Head of caudate nucleus (tissue), 42 donors: ENCODE measurements at regions not wholly inside any gene's neighbourhood (a gene's known extent, or its start where the extent isn't known, plus 50 kb on each side); places are given as distances from the start of the nearest gene placed in this dataset.

Experiments used
- DNase-seq, 42 donors: peaks; one replicate each; pipeline versions ENCODE4 v3.0.0 to v3.0.0-alpha.2; 2020 to 2021; ENCODE audit warnings: mixed read lengths in 7 of 42
- intact Hi-C: fragments of 100-400 bp; cut with DNase I; formaldehyde crosslinking; loops from one replicate; pipeline ENCODE4 v1.15.0; 2022

- no peak for DNase-seq
- intact Hi-C loops = no loop called here
Observed at GRCh38 chr18:60996326-60996725, 336.9 kb upstream of the CDH20 start.

GRCh38 chr18:60996822-60997221 lies 336.4 kb upstream of the CDH20 start:
- intact Hi-C loops = no loop called here
- DNase-seq = no peak

GRCh38 chr18:61001138-61001537 lies 332.1 kb upstream of the CDH20 start:
- no peak for DNase-seq
- intact Hi-C loops = no loop called here

GRCh38 chr18:61006687-61007224 lies 326.5 kb upstream of the CDH20 start:
- intact Hi-C loops = no loop called here

GRCh38 chr18:61019338-61020301 lies 313.6 kb upstream of the CDH20 start:
- no peak for DNase-seq
- intact Hi-C loops = no loop called here

More at GRCh38 chr18:61006687-61007224, 326.5 kb upstream of the CDH20 start:
- DNase-seq = no peak

- intact Hi-C loops = no loop called here
- no peak for DNase-seq
Observed at GRCh38 chr18:61025596-61025995, 307.6 kb upstream of the CDH20 start.

- intact Hi-C loops = no loop called here
- DNase-seq = peak in 1 of 42 donors; percentile 7
Observed at GRCh38 chr18:61031626-61032025, 301.6 kb upstream of the CDH20 start.

- intact Hi-C loops = no loop called here
- DNase-seq = peak in 1 of 42 donors; percentile 22
Observed at GRCh38 chr18:61034580-61034979, 298.6 kb upstream of the CDH20 start.

- no peak for DNase-seq
- intact Hi-C loops = no loop called here
Observed at GRCh38 chr18:61039251-61039650, 294.0 kb upstream of the CDH20 start.

GRCh38 chr18:61047794-61048193 lies 285.4 kb upstream of the CDH20 start:
- no peak for DNase-seq
- intact Hi-C loops = no loop called here

- intact Hi-C loops = no loop called here
- DNase-seq = no peak
Observed at GRCh38 chr18:61057443-61057842, 275.8 kb upstream of the CDH20 start.

GRCh38 chr18:61062258-61062657 lies 271.0 kb upstream of the CDH20 start:
- no peak for DNase-seq
- intact Hi-C loops = no loop called here

- DNase-seq = no peak
- intact Hi-C loops = no loop called here
Observed at GRCh38 chr18:61064911-61065310, 268.3 kb upstream of the CDH20 start.

GRCh38 chr18:61076986-61077385 lies 256.2 kb upstream of the CDH20 start:
- intact Hi-C loops = no loop called here
- DNase-seq = no peak

- intact Hi-C loops = no loop called here
- no peak for DNase-seq
Observed at GRCh38 chr18:61079714-61080113, 253.5 kb upstream of the CDH20 start.

- intact Hi-C loops = no loop called here
- no peak for DNase-seq
Observed at GRCh38 chr18:61080954-61081528, 252.2 kb upstream of the CDH20 start.

GRCh38 chr18:61082976-61083630 lies 250.1 kb upstream of the CDH20 start:
- no peak for DNase-seq
- intact Hi-C loops = no loop called here

GRCh38 chr18:61085036-61085435 lies 248.2 kb upstream of the CDH20 start:
- intact Hi-C loops = no loop called here
- DNase-seq = no peak

GRCh38 chr18:61085761-61086160 lies 247.5 kb upstream of the CDH20 start:
- no peak for DNase-seq
- intact Hi-C loops = no loop called here

- DNase-seq = no peak
- intact Hi-C loops = no loop called here
Observed at GRCh38 chr18:61086657-61087056, 246.6 kb upstream of the CDH20 start.
